LoVo (cell line): ENCODE measurements at regions not wholly inside any gene's neighbourhood (a gene's known extent, or its start where the extent isn't known, plus 50 kb on each side); places are given as distances from the start of the nearest gene placed in this dataset.

ENCODE experiments used
- DNase-seq: peaks from one replicate; pipeline ENCODE4 v3.0.0-alpha.2; 2016; ENCODE audit warnings: low spot score

- DNase-seq = no peak
Measured at GRCh38 chr2:123303731-123304130, 721.4 kb upstream of the CNTNAP5 start.
